ENCODE measurements at regions not wholly inside any gene's neighbourhood (a gene's known extent, or its start where the extent isn't known, plus 50 kb on each side); places are given as distances from the start of the nearest gene placed in this dataset.
"Not testable (repeated sequence)": the region's sequence is repeated elsewhere in the genome, so short reads cannot be mapped to it uniquely, and the experiment has no call there.

GRCh38 chr17:71176928-71177443 is 943.8 kb upstream of the SOX9 start:
- DNase-seq: no peak

- DNase-seq: no peak
Observed at GRCh38 chr17:71180801-71181385, 939.9 kb upstream of the SOX9 start.

GRCh38 chr17:71183066-71183660 is 937.7 kb upstream of the SOX9 start:
- DNase-seq: no peak

GRCh38 chr17:71184716-71185115 is 936.1 kb upstream of the SOX9 start:
- no peak for DNase-seq

- DNase-seq: no peak
Observed at GRCh38 chr17:71187145-71187878, 933.5 kb upstream of the SOX9 start.

- DNase-seq: no peak
Observed at GRCh38 chr17:71188811-71189492, 931.9 kb upstream of the SOX9 start.

- no peak for DNase-seq
Observed at GRCh38 chr17:71189493-71189831, 931.4 kb upstream of the SOX9 start.

GRCh38 chr17:71192039-71192555 is 928.7 kb upstream of the SOX9 start:
- no peak for DNase-seq

GRCh38 chr17:71192848-71193247 is 928.0 kb upstream of the SOX9 start:
- no peak for DNase-seq

- no peak for DNase-seq
Observed at GRCh38 chr17:71200597-71200996, 920.2 kb upstream of the SOX9 start.

GRCh38 chr17:71201639-71202038 is 919.2 kb upstream of the SOX9 start:
- no peak for DNase-seq

- no peak for DNase-seq
Observed at GRCh38 chr17:71202449-71202848, 918.4 kb upstream of the SOX9 start.

- no peak for DNase-seq
Observed at GRCh38 chr17:71203953-71204352, 916.9 kb upstream of the SOX9 start.

- not testable (repeated sequence) for DNase-seq
Observed at GRCh38 chr17:71205951-71206350, 914.9 kb upstream of the SOX9 start.

GRCh38 chr17:71208111-71208704 is 912.6 kb upstream of the SOX9 start:
- no peak for DNase-seq

GRCh38 chr17:71213936-71214335 is 906.9 kb upstream of the SOX9 start:
- DNase-seq: no peak

GRCh38 chr17:71217769-71218168 is 903.1 kb upstream of the SOX9 start:
- DNase-seq: no peak

- no peak for DNase-seq
Observed at GRCh38 chr17:71224824-71225575, 895.8 kb upstream of the SOX9 start.

GRCh38 chr17:71227841-71228240 is 893.0 kb upstream of the SOX9 start:
- no peak for DNase-seq

- no peak for DNase-seq
Observed at GRCh38 chr17:71229070-71229469, 891.8 kb upstream of the SOX9 start.

GRCh38 chr17:71232801-71233559 is 887.8 kb upstream of the SOX9 start:
- DNase-seq: no peak

GRCh38 chr17:71234349-71234748 is 886.5 kb upstream of the SOX9 start:
- DNase-seq: no peak
